K562 (cell line): ENCODE measurements at regions not wholly inside any gene's neighbourhood (a gene's known extent, or its start where the extent isn't known, plus 50 kb on each side); places are given as distances from the start of the nearest gene placed in this dataset.

ENCODE experiments used
- BMI1 ChIP-seq: fragments of 150-350 bp; IDR thresholded peaks from 2 replicates; pipeline ENCODE4 v1.6.1; 2014; ENCODE audit warnings: low read length
- CTCF ChIP-seq, 3 experiments: IDR thresholded peaks in 2 of 3; conservative IDR thresholded peaks in 1 of 3; 2 replicates each; pipeline ENCODE4 v1.5.1; 2011 to 2012; ENCODE audit warnings: low read length in 3 of 3, mild to moderate bottlenecking in 3 of 3, control low read depth in 2 of 3, improper control_type of control experiment in 1 of 3, inconsistent platforms in 1 of 3, low read depth in 1 of 3, mixed read lengths in 1 of 3, moderate library complexity in 1 of 3; ENCODE audit not compliant: insufficient read depth in 2 of 3
- E2F1 ChIP-seq: sonication (generic); formaldehyde crosslinking; IDR thresholded peaks from 2 replicates; pipeline ENCODE4 v1.8.1; 2023; ENCODE audit warnings: mild to moderate bottlenecking, missing genetic modification reagents, moderate library complexity
- GATAD2B ChIP-seq: fragments of 450-650 bp; IDR thresholded peaks from 2 replicates; pipeline ENCODE4 v1.6.1; 2017; ENCODE audit warnings: mild to moderate bottlenecking, borderline replicate concordance
- HNRNPL ChIP-seq: fragments of 200-400 bp; formaldehyde crosslinking; IDR thresholded peaks from 2 replicates; pipeline ENCODE4 v1.6.1; 2017; ENCODE audit warnings: low read depth, mild to moderate bottlenecking, low read length
- HNRNPUL1 ChIP-seq: fragments of 200-400 bp; formaldehyde crosslinking; IDR thresholded peaks from 2 replicates; pipeline ENCODE4 v1.6.1; 2017; ENCODE audit warnings: low read length
- MAFG ChIP-seq: fragments of 450-650 bp; conservative IDR thresholded peaks from 2 replicates; pipeline ENCODE4 v1.6.1; 2016; ENCODE audit warnings: missing genetic modification characterization, missing compliant biosample characterization
- SNAPC5 ChIP-seq: fragments of 250-450 bp; sonication (Bioruptor Pico); IDR thresholded peaks from 2 replicates; pipeline ENCODE4 v1.8.0; 2021; ENCODE audit warnings: moderate library complexity, mild to moderate bottlenecking, inconsistent platforms
- TBP ChIP-seq: optimal IDR thresholded peaks from 2 replicates; pipeline ENCODE3; 2011; ENCODE audit warnings: low read depth, low read length, improper control_type of control experiment
- ZFP30 ChIP-seq: fragments of 250-450 bp; sonication (Bioruptor Pico); IDR thresholded peaks from 2 replicates; pipeline ENCODE4 v1.8.0; 2022; ENCODE audit warnings: moderate library complexity, mild to moderate bottlenecking, inconsistent platforms, borderline replicate concordance

- TF ChIP-seq SNAPC5 (CRISPR knock-in tag) (no peak), BMI1 (no peak), HNRNPUL1 (no peak), CTCF (IDR thresholded peaks at IDR 0.05 in 2 of 3, conservative IDR thresholded peaks at IDR 0.05 in 1 of 3; ENCODE audit: insufficient read depth in 2 of 3, low read depth in 1 of 3, low read length in 3 of 3) (no peak), MAFG (no peak), ZFP30 (CRISPR knock-in tag) (no peak), GATAD2B (no peak), E2F1 (CRISPR knock-in tag) (no peak), TBP (no peak), HNRNPL (no peak)
Measured at GRCh38 chr22:27120036-27120435, 462.6 kb downstream of the MIAT start.
